Adipocyte (in vitro differentiated cells): ENCODE measurements at regions not wholly inside any gene's neighbourhood (a gene's known extent, or its start where the extent isn't known, plus 50 kb on each side); places are given as distances from the start of the nearest gene placed in this dataset.

ENCODE experiments used
- DNase-seq: peaks from one replicate; pipeline ENCODE4 v3.0.0-alpha.2; 2015; ENCODE audit warnings: low read depth
- H3K27me3 ChIP-seq: replicated peaks from 2 replicates; pipeline ENCODE4 v1.7.0; 2013; ENCODE audit warnings: mild to moderate bottlenecking, low read length, moderate library complexity; ENCODE audit not compliant: control insufficient read depth, insufficient read depth
- H3K36me3 ChIP-seq: 2 replicates; pipeline ENCODE4 v1.7.0; 2013; ENCODE audit warnings: low read length, mild to moderate bottlenecking, moderate library complexity; ENCODE audit not compliant: control insufficient read depth, insufficient read depth, severe bottlenecking
- H3K4me1 ChIP-seq: 2 replicates; pipeline ENCODE4 v1.7.0; 2013; ENCODE audit warnings: mild to moderate bottlenecking, low read length, moderate library complexity; ENCODE audit not compliant: control insufficient read depth, insufficient read depth
- H3K4me3 ChIP-seq: 2 replicates; pipeline ENCODE4 v1.7.0; 2013; ENCODE audit warnings: mild to moderate bottlenecking, low read length, moderate library complexity
- H3K9ac ChIP-seq: 2 replicates; pipeline ENCODE4 v1.7.0; 2013; ENCODE audit warnings: mild to moderate bottlenecking, low read length, moderate library complexity
- H3K9me3 ChIP-seq: 2 replicates; pipeline ENCODE4 v1.7.0; 2013; ENCODE audit warnings: mild to moderate bottlenecking, low read length, moderate library complexity; ENCODE audit not compliant: control insufficient read depth

- Histone ChIP-seq H3K4me3 (no peak overlapping the region), H3K9me3 (no peaks in the 10 kb centered on the region), H3K4me1 (no peaks in the 10 kb centered on the region), H3K9ac (no peak overlapping the region), H3K36me3 (no peaks in the 10 kb centered on the region), H3K27me3 (no peaks in the 10 kb centered on the region)
- DNase-seq, result no peak
Measured at GRCh38 chr12:66945189-66945817, 266.4 kb upstream of the GRIP1 start.

DNA sequence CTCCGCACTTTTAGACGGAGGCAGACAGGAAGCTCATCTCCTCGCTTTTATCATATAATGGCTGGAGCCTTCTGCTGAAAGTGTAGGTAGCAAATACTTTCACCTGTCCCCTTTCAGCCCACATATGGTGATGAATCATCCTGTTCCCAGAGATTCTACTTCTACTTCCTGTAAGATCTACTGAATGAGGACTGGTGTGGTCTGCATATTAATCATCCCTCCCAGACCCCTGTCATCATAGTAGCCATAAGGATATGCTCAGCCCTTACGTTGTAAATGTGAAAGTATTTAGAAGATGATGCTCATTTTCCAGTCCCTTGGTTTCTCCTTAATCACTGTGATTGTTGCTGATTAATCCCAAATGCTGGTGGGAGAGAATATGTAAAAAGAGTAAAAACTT lies 268.2 kb upstream of the GRIP1 start:
- Histone ChIP-seq H3K9me3 (no peaks in the 10 kb centered on the region), H3K27me3 (peaks cover 5% of the 10 kb centered on the region), H3K4me1 (no peaks in the 10 kb centered on the region), H3K9ac (no peak overlapping the region), H3K36me3 (no peaks in the 10 kb centered on the region), H3K4me3 (no peak overlapping the region)
- DNase-seq, result no peak

DNA sequence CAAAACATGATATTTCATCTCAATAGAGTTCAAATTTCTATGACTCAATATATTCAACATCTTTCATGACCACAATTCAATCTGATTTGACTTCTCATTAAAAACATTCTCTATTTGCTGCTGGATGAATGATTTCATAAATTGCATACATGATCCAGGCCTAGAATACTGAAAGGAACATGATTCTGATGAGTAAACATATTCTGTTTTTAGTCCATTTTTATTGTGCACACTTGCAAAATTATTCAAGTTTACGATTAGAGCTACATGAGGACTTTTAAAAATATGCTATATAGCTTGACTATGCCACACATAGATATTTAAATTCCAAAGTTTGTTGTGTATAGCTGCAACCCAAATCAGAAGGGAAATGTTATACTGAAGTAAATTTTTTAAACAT lies 273.8 kb upstream of the GRIP1 start:
- no peaks in the 10 kb centered on the region for H3K36me3 ChIP-seq
- no peak for DNase-seq

DNA sequence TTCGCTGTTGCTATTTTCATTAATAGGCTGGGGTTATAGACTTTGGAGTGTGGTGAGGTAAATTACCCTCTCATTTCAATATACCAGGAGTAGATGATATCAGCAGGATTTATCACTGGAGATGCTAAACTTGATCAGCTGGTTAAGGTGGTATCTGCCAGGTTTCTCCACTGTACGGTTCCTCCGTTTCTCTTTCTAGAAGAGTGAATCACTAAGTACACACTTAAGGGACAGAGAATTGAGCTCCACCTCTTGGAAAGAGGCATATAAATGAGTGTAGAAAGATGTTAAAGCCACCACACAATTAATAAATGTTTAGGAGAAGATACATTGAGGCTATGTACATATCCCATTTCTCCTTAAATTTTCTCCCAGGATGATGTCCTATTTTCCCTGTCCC lies 277.4 kb upstream of the GRIP1 start:
- no peak for DNase-seq
- peaks cover 5% of the 10 kb centered on the region for H3K27me3 ChIP-seq
- H3K4me1 ChIP-seq, result no peaks in the 10 kb centered on the region
- H3K4me3 ChIP-seq, result no peak overlapping the region
- H3K9ac ChIP-seq, result no peak overlapping the region
- H3K36me3 ChIP-seq, result no peaks in the 10 kb centered on the region
- no peaks in the 10 kb centered on the region for H3K9me3 ChIP-seq

More for the DNA sequence above, 273.8 kb upstream of the GRIP1 start:
- Histone ChIP-seq H3K9ac (no peak overlapping the region), H3K9me3 (no peaks in the 10 kb centered on the region), H3K4me1 (no peaks in the 10 kb centered on the region), H3K27me3 (peaks cover 5% of the 10 kb centered on the region), H3K4me3 (no peak overlapping the region)

GRCh38 chr12:66959276-66959675 lies 280.4 kb upstream of the GRIP1 start:
- Histone ChIP-seq H3K4me3 (no peak overlapping the region), H3K9me3 (no peaks in the 10 kb centered on the region), H3K9ac (no peak overlapping the region), H3K27me3 (peaks cover 1% of the 10 kb centered on the region), H3K36me3 (no peaks in the 10 kb centered on the region), H3K4me1 (no peaks in the 10 kb centered on the region)
- DNase-seq, result peak; percentile 1

DNA sequence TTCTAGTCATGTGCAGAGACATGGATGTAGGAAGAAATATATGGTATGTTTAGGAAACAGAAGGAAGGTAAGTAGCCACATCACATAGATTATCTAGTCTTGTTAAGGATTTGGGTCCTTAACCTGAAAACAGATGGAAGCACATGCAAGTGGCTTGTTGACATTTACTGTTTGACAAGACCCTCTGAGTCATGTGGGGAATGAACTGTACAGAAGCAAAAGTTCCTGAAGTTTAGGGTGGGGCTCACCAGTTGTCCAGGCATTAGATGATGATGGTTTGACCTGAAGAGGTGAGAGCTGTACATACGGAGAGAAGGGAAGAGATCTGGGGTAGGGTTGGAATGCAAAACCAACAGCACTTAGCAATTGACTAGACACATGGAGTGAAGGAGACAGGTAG lies 281.1 kb upstream of the GRIP1 start:
- DNase-seq, result no peak
- Histone ChIP-seq H3K9ac (no peak overlapping the region), H3K4me3 (no peak overlapping the region), H3K9me3 (no peaks in the 10 kb centered on the region), H3K27me3 (peaks cover 3% of the 10 kb centered on the region), H3K36me3 (no peaks in the 10 kb centered on the region), H3K4me1 (no peaks in the 10 kb centered on the region)

DNA sequence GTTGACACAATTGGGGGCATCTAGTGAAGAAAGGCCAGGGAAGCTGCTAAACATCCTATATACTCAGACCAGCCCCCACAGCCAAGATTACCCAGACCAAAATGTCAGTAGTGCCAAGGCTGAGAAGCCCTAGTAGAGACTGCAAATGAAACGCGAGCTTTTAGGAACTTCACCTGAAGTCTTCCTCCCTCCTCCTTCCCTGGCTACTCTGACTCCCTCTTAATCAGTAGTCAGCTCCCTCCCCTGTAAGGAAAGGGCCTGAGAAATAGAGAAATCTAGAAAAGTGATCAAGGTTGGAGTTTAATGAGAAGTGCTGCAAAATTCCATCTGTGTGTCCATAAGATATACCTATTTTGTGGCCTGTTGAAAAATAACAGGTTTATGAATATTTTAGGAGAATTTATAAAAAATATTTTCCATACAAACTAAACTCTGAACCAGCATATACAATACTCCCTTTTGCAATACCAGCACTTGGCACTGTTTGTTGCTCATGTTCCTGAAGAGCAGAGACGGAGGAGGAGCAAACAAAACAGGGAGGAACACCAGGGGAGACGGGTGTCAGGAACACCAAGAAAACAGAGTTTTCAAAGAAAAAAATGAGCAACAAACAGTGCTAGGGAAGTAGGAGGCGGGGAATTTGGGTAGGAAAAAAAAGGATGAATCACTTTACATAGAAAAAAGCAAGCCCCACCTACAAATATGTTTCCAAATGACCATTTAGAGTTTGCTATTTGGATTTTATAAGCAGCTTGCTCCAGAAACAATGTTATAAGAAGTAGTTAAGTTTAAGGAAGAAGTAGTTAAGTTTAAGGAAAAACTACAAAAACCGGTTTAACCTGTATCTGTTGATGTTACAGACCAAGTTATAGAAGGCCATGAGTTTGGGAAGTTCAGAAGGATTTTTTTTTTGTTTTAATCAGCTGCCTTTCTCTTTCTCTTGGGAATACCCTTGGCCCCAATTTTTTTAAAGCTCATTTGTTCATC lies 282.1 kb upstream of the GRIP1 start:
- H3K9ac ChIP-seq, result no peak overlapping the region
- peaks cover 3% of the 10 kb centered on the region for H3K27me3 ChIP-seq
- H3K4me1 ChIP-seq, result no peaks in the 10 kb centered on the region
- no peak overlapping the region for H3K4me3 ChIP-seq
- DNase-seq, result peak; percentile 4
- H3K9me3 ChIP-seq, result no peaks in the 10 kb centered on the region
- H3K36me3 ChIP-seq, result no peaks in the 10 kb centered on the region

GRCh38 chr12:66962290-66962689 lies 283.4 kb upstream of the GRIP1 start:
- no peak for DNase-seq
- no peak overlapping the region for H3K4me3 ChIP-seq

DNA sequence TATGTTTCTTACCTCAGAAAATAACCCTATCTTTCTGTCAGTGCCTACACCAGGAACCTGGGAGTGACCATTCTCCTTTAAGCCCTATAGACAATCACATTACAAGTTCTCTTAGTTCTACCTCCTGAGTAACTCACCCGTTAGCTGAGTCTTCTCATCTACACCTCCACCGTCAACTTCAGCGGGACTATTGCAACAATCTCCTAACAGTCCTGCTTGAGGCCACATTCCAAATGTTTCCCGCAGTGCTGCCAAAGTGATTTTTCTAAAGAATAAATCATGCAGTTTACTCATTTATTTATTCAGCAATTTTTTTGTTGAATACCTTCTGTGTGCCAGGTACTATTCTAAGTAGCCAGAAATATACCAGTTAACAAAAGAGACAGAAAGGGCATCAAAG lies 285.0 kb upstream of the GRIP1 start:
- Histone ChIP-seq H3K4me1 (no peaks in the 10 kb centered on the region), H3K4me3 (no peak overlapping the region), H3K27me3 (peaks cover 3% of the 10 kb centered on the region), H3K9me3 (no peaks in the 10 kb centered on the region), H3K9ac (no peak overlapping the region), H3K36me3 (no peaks in the 10 kb centered on the region)
- DNase-seq, result no peak

More at GRCh38 chr12:66962290-66962689, 283.4 kb upstream of the GRIP1 start:
- Histone ChIP-seq H3K36me3 (no peaks in the 10 kb centered on the region), H3K9me3 (no peaks in the 10 kb centered on the region), H3K27me3 (peaks cover 3% of the 10 kb centered on the region), H3K9ac (no peak overlapping the region), H3K4me1 (no peaks in the 10 kb centered on the region)

DNA sequence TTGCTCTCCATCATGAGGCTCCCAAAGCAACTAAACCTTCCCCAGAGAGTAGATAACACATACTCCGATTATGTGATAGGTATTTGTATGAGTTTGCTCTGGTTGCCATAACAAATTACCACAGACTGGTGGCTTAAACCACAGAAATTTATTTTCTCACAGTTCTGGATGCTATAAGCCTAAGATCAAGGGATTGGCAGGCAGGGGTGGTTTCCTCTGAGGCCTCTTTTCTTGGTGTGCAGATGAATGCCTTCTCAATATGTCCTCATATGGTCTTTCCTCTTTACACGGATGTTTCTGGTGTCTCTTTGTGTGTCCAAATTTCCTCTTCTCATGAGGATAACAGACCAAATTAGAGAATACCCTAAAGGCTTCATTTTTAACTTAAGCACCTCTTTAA lies 285.8 kb upstream of the GRIP1 start:
- peak; percentile 10 for DNase-seq
- H3K9me3 ChIP-seq, result no peaks in the 10 kb centered on the region
- H3K9ac ChIP-seq, result no peak overlapping the region
- H3K27me3 ChIP-seq, result peaks cover 3% of the 10 kb centered on the region
- no peak overlapping the region for H3K4me3 ChIP-seq
- H3K4me1 ChIP-seq, result no peaks in the 10 kb centered on the region
- no peaks in the 10 kb centered on the region for H3K36me3 ChIP-seq

- no peak overlapping the region for H3K9ac ChIP-seq
- no peaks in the 10 kb centered on the region for H3K36me3 ChIP-seq
- H3K27me3 ChIP-seq, result peaks cover 5% of the 10 kb centered on the region
- H3K4me3 ChIP-seq, result no peak overlapping the region
- H3K9me3 ChIP-seq, result no peaks in the 10 kb centered on the region
- no peak for DNase-seq
- H3K4me1 ChIP-seq, result no peaks in the 10 kb centered on the region
Measured at GRCh38 chr12:66965621-66966020, 286.7 kb upstream of the GRIP1 start.
